ENCODE measurements at regions not wholly inside any gene's neighbourhood (a gene's known extent, or its start where the extent isn't known, plus 50 kb on each side); places are given as distances from the start of the nearest gene placed in this dataset.

GRCh38 chr22:49239264-49240015 is 588.2 kb downstream of the BRD1 start:
- no peak for TF ChIP-seq CTCF (IDR thresholded peaks at IDR 0.05; ENCODE audit: unreplicated experiment in 3 of 3)
- H3K4me1 Mint-ChIP-seq = no peaks in the 10 kb centered on the region

GRCh38 chr22:49238181-49239141 is 589.2 kb downstream of the BRD1 start:
- Mint-ChIP-seq H3K27me3 (ENCODE audit: low read depth) (peaks cover 26% of the 10 kb centered on the region), H3K36me3 (ENCODE audit: low read depth) (no peaks in the 10 kb centered on the region), H3K4me3 (no peak overlapping the region), H3K27ac (no peak overlapping the region), H3K4me1 (no peaks in the 10 kb centered on the region), H3K9me3 (no peaks in the 10 kb centered on the region)
- no peak for TF ChIP-seq CTCF (IDR thresholded peaks at IDR 0.05; ENCODE audit: unreplicated experiment in 3 of 3)

More at GRCh38 chr22:49239264-49240015, 588.2 kb downstream of the BRD1 start:
- Mint-ChIP-seq H3K36me3 (ENCODE audit: low read depth) (no peaks in the 10 kb centered on the region), H3K27me3 (ENCODE audit: low read depth) (peaks cover 28% of the 10 kb centered on the region), H3K9me3 (no peaks in the 10 kb centered on the region), H3K27ac (no peak overlapping the region), H3K4me3 (no peak overlapping the region)

- no peaks in the 10 kb centered on the region for H3K9me3 Mint-ChIP-seq
- H3K27ac Mint-ChIP-seq = no peak overlapping the region
- H3K4me1 Mint-ChIP-seq = no peaks in the 10 kb centered on the region
- H3K4me3 Mint-ChIP-seq = no peak overlapping the region
- H3K36me3 Mint-ChIP-seq (ENCODE audit: low read depth) = no peaks in the 10 kb centered on the region
- no peak for TF ChIP-seq CTCF (IDR thresholded peaks at IDR 0.05; ENCODE audit: unreplicated experiment in 3 of 3)
- H3K27me3 Mint-ChIP-seq (ENCODE audit: low read depth) = peaks cover 26% of the 10 kb centered on the region
Measured at GRCh38 chr22:49237703-49238102, 590.0 kb downstream of the BRD1 start.

- TF ChIP-seq CTCF (IDR thresholded peaks at IDR 0.05; ENCODE audit: unreplicated experiment in 3 of 3) = no peak
- H3K4me1 Mint-ChIP-seq = no peaks in the 10 kb centered on the region
- H3K4me3 Mint-ChIP-seq = no peak overlapping the region
- H3K9me3 Mint-ChIP-seq = no peaks in the 10 kb centered on the region
- no peaks in the 10 kb centered on the region for H3K36me3 Mint-ChIP-seq (ENCODE audit: low read depth)
- H3K27ac Mint-ChIP-seq = no peak overlapping the region
- peaks cover 26% of the 10 kb centered on the region for H3K27me3 Mint-ChIP-seq (ENCODE audit: low read depth)
Measured at GRCh38 chr22:49237279-49237678, 590.4 kb downstream of the BRD1 start.

- Mint-ChIP-seq H3K27ac (no peak overlapping the region), H3K27me3 (ENCODE audit: low read depth) (peaks cover 22% of the 10 kb centered on the region), H3K4me3 (no peak overlapping the region), H3K9me3 (no peaks in the 10 kb centered on the region), H3K36me3 (ENCODE audit: low read depth) (no peaks in the 10 kb centered on the region), H3K4me1 (no peaks in the 10 kb centered on the region)
- TF ChIP-seq CTCF (IDR thresholded peaks at IDR 0.05; ENCODE audit: unreplicated experiment in 3 of 3) = no peak
Measured at GRCh38 chr22:49236541-49237075, 591.1 kb downstream of the BRD1 start.

Data from nephron (organoid).